ENCODE measurements at regions not wholly inside any gene's neighbourhood (a gene's known extent, or its start where the extent isn't known, plus 50 kb on each side); places are given as distances from the start of the nearest gene placed in this dataset.

GRCh38 chr5:82497242-82497641 is 219.1 kb upstream of the RPS23 start:
- TF ChIP-seq CTCF (IDR thresholded peaks at IDR 0.05; ENCODE audit: borderline replicate concordance, extremely low read depth, low read length, poor library complexity, severe bottlenecking): no peak
- no peak for TF ChIP-seq EZH2 (IDR thresholded peaks at IDR 0.05; ENCODE audit: borderline replicate concordance, low read depth, low read length, severe bottlenecking)
- no peak overlapping the region for H3K4me3 ChIP-seq (ENCODE audit: low read depth in 1 of 2, low read length in 2 of 2)
- no peak overlapping the region for H3K4me2 ChIP-seq (ENCODE audit: insufficient read depth, low read length)
- H3K27ac ChIP-seq (ENCODE audit: low read length): no peak overlapping the region
- H3K9me3 ChIP-seq (ENCODE audit: insufficient read depth, low read length, severe bottlenecking): peaks cover 3% of the 10 kb centered on the region
- ATAC-seq (ENCODE audit: insufficient read depth, low read depth): no peak
- H3K4me1 ChIP-seq (ENCODE audit: insufficient read depth, low read length): peaks cover 18% of the 10 kb centered on the region
- no peaks in the 10 kb centered on the region for H3K36me3 ChIP-seq (ENCODE audit: insufficient read depth, low read length)
- no peak overlapping the region for H2AFZ ChIP-seq (ENCODE audit: low read depth, low read length)
- H3K27me3 ChIP-seq (ENCODE audit: insufficient read depth, low read length, poor library complexity): no peaks in the 10 kb centered on the region
- H3K79me2 ChIP-seq (ENCODE audit: insufficient read depth, low read length): no peaks in the 10 kb centered on the region
- no peak for DNase-seq
- no peak overlapping the region for H3K9ac ChIP-seq (ENCODE audit: low read depth, low read length)
- H4K20me1 ChIP-seq (ENCODE audit: insufficient read depth, low read length): no peaks in the 10 kb centered on the region

- TF ChIP-seq CTCF (IDR thresholded peaks at IDR 0.05; ENCODE audit: borderline replicate concordance, extremely low read depth, low read length, poor library complexity, severe bottlenecking) (peak; percentile 20), EZH2 (IDR thresholded peaks at IDR 0.05; ENCODE audit: borderline replicate concordance, low read depth, low read length, severe bottlenecking) (no peak)
- Histone ChIP-seq H3K4me3 (ENCODE audit: low read depth in 1 of 2, low read length in 2 of 2) (no peak overlapping the region), H2AFZ (ENCODE audit: low read depth, low read length) (no peak overlapping the region), H3K4me1 (ENCODE audit: insufficient read depth, low read length) (peaks cover 6% of the 10 kb centered on the region; the same call in 1 of the 2 replicates), H3K4me2 (ENCODE audit: insufficient read depth, low read length) (no peak overlapping the region), H3K27me3 (ENCODE audit: insufficient read depth, low read length, poor library complexity) (no peaks in the 10 kb centered on the region), H4K20me1 (ENCODE audit: insufficient read depth, low read length) (no peaks in the 10 kb centered on the region), H3K9me3 (ENCODE audit: insufficient read depth, low read length, severe bottlenecking) (peaks cover 3% of the 10 kb centered on the region), H3K27ac (ENCODE audit: low read length) (no peak overlapping the region), H3K79me2 (ENCODE audit: insufficient read depth, low read length) (no peaks in the 10 kb centered on the region), H3K9ac (ENCODE audit: low read depth, low read length) (no peak overlapping the region), H3K36me3 (ENCODE audit: insufficient read depth, low read length) (no peaks in the 10 kb centered on the region)
- ATAC-seq (ENCODE audit: insufficient read depth, low read depth): no peak
- DNase-seq: no peak
These were observed 216.8 kb upstream of the RPS23 start for GRCh38 chr5:82494942-82495341.

GRCh38 chr5:82493221-82493620 is 215.1 kb upstream of the RPS23 start:
- Histone ChIP-seq H4K20me1 (ENCODE audit: insufficient read depth, low read length) (no peaks in the 10 kb centered on the region), H3K4me1 (ENCODE audit: insufficient read depth, low read length) (peaks cover 6% of the 10 kb centered on the region; the same call in 1 of the 2 replicates), H3K27me3 (ENCODE audit: insufficient read depth, low read length, poor library complexity) (no peaks in the 10 kb centered on the region), H3K4me2 (ENCODE audit: insufficient read depth, low read length) (no peak overlapping the region), H3K9me3 (ENCODE audit: insufficient read depth, low read length, severe bottlenecking) (peaks cover 3% of the 10 kb centered on the region), H3K4me3 (ENCODE audit: low read depth in 1 of 2, low read length in 2 of 2) (no peak overlapping the region), H3K79me2 (ENCODE audit: insufficient read depth, low read length) (no peaks in the 10 kb centered on the region), H3K27ac (ENCODE audit: low read length) (no peak overlapping the region), H3K36me3 (ENCODE audit: insufficient read depth, low read length) (no peaks in the 10 kb centered on the region), H3K9ac (ENCODE audit: low read depth, low read length) (no peak overlapping the region), H2AFZ (ENCODE audit: low read depth, low read length) (no peak overlapping the region)
- ATAC-seq (ENCODE audit: insufficient read depth, low read depth): peak; percentile 66
- no peak for DNase-seq
- TF ChIP-seq EZH2 (IDR thresholded peaks at IDR 0.05; ENCODE audit: borderline replicate concordance, low read depth, low read length, severe bottlenecking) (no peak), CTCF (IDR thresholded peaks at IDR 0.05; ENCODE audit: borderline replicate concordance, extremely low read depth, low read length, poor library complexity, severe bottlenecking) (no peak)

GRCh38 chr5:82491397-82491796 is 213.2 kb upstream of the RPS23 start:
- H2AFZ ChIP-seq (ENCODE audit: low read depth, low read length): no peak overlapping the region
- no peak for TF ChIP-seq EZH2 (IDR thresholded peaks at IDR 0.05; ENCODE audit: borderline replicate concordance, low read depth, low read length, severe bottlenecking)
- TF ChIP-seq CTCF (IDR thresholded peaks at IDR 0.05; ENCODE audit: borderline replicate concordance, extremely low read depth, low read length, poor library complexity, severe bottlenecking): no peak

More at GRCh38 chr5:82491397-82491796, 213.2 kb upstream of the RPS23 start:
- Histone ChIP-seq H3K79me2 (ENCODE audit: insufficient read depth, low read length) (no peaks in the 10 kb centered on the region), H3K27me3 (ENCODE audit: insufficient read depth, low read length, poor library complexity) (no peaks in the 10 kb centered on the region), H3K4me2 (ENCODE audit: insufficient read depth, low read length) (no peak overlapping the region), H3K36me3 (ENCODE audit: insufficient read depth, low read length) (no peaks in the 10 kb centered on the region), H4K20me1 (ENCODE audit: insufficient read depth, low read length) (no peaks in the 10 kb centered on the region), H3K4me3 (ENCODE audit: low read depth in 1 of 2, low read length in 2 of 2) (no peak overlapping the region), H3K4me1 (ENCODE audit: insufficient read depth, low read length) (peaks cover 6% of the 10 kb centered on the region; the same call in 1 of the 2 replicates), H3K9ac (ENCODE audit: low read depth, low read length) (no peak overlapping the region), H3K27ac (ENCODE audit: low read length) (no peak overlapping the region), H3K9me3 (ENCODE audit: insufficient read depth, low read length, severe bottlenecking) (peaks cover 1% of the 10 kb centered on the region)
- DNase-seq (no peak), ATAC-seq (ENCODE audit: insufficient read depth, low read depth) (no peak)

Data from DND-41 (cell line).